SK-N-SH (cell line): ENCODE measurements at regions not wholly inside any gene's neighbourhood (a gene's known extent, or its start where the extent isn't known, plus 50 kb on each side); places are given as distances from the start of the nearest gene placed in this dataset.

Experiments
- CTCF ChIA-PET: fragments of 300-600, 350-600 bp; formaldehyde crosslinking; extraction: SDS; loops from one replicate; lab custom pipeline; 2021; lab: Yijun Ruan, JAX
- POLR2A ChIA-PET: fragments of 350-600 bp; sonication (Branson Sonifier 250); formaldehyde crosslinking; extraction: SDS; loops from one replicate; lab custom pipeline; 2020; ENCODE audit warnings: antibody characterized with exemption, inconsistent platforms; lab: Yijun Ruan, JAX
- DNase-seq: peaks from one replicate; pipeline ENCODE4 v3.0.0; 2012
- H2AFZ ChIP-seq: fragments of 200-600 bp; sonication (generic); 2 replicates; pipeline ENCODE4 v1.8.1; 2016; ENCODE audit warnings: antibody characterized with exemption, mild to moderate bottlenecking, low read depth
- H3F3A ChIP-seq: fragments of 200-600 bp; sonication (generic); replicated peaks from 2 replicates; pipeline ENCODE3; 2016; ENCODE audit warnings: antibody characterized with exemption, mild to moderate bottlenecking; ENCODE audit not compliant: insufficient read depth
- H3K27ac ChIP-seq, 2 experiments: fragments of 200-500 bp in 1 of 2; fragments of 200-600 bp in 1 of 2; sonication (Bioruptor generic) in 1 of 2; sonication (generic), shearing (Covaris generic) in 1 of 2; 2 replicates each; pipeline versions ENCODE4 v1.5.1 to v1.6.1; 2014 to 2016; ENCODE audit warnings: low read depth in 2 of 2, inconsistent platforms in 1 of 2, low read length in 1 of 2, mild to moderate bottlenecking in 1 of 2, mixed read lengths in 1 of 2
- H3K27me3 ChIP-seq: fragments of 200-600 bp; sonication (generic), shearing (Covaris generic); 2 replicates; pipeline ENCODE4 v1.6.1; 2016; ENCODE audit warnings: mixed run types; ENCODE audit not compliant: insufficient read depth
- H3K36me3 ChIP-seq, 2 experiments: fragments of 200-500 bp in 1 of 2; fragments of 200-600 bp in 1 of 2; sonication (Bioruptor generic) in 1 of 2; sonication (generic) in 1 of 2; replicated peaks in 1 of 2; 2 replicates each; pipeline versions ENCODE3 to v1.5.1; 2014 to 2016; ENCODE audit warnings: low read length in 1 of 2, mild to moderate bottlenecking in 1 of 2; ENCODE audit not compliant: insufficient read depth in 2 of 2, control insufficient read depth in 1 of 2
- H3K4me1 ChIP-seq, 2 experiments: fragments of 200-500 bp in 1 of 2; fragments of 200-600 bp in 1 of 2; sonication (Bioruptor generic) in 1 of 2; sonication (generic), shearing (Covaris generic) in 1 of 2; 2 replicates each; pipeline versions ENCODE4 v1.5.1 to v1.6.1; 2014 to 2016; ENCODE audit warnings: low read depth in 1 of 2, low read length in 1 of 2, mixed run types in 1 of 2; ENCODE audit not compliant: insufficient read depth in 2 of 2, control insufficient read depth in 1 of 2
- H3K4me2 ChIP-seq: fragments of 200-600 bp; sonication (generic), shearing (Covaris generic); 2 replicates; pipeline ENCODE4 v1.6.1; 2017; ENCODE audit warnings: mixed run types
- H3K4me3 ChIP-seq, 2 experiments: fragments of 200-500 bp in 1 of 2; fragments of 200-600 bp in 1 of 2; sonication (Bioruptor generic) in 1 of 2; sonication (generic), shearing (Covaris generic) in 1 of 2; 2 replicates each; pipeline versions ENCODE4 v1.5.1 to v1.8.1; 2014 to 2016; ENCODE audit warnings: low read depth in 2 of 2, inconsistent platforms in 1 of 2, low read length in 1 of 2, mild to moderate bottlenecking in 1 of 2, mixed read lengths in 1 of 2, moderate library complexity in 1 of 2
- H3K79me2 ChIP-seq: fragments of 200-600 bp; sonication (generic); 2 replicates; pipeline ENCODE4 v1.8.1; 2017; ENCODE audit warnings: mild to moderate bottlenecking; ENCODE audit not compliant: insufficient read depth
- H3K9ac ChIP-seq: fragments of 200-600 bp; sonication (generic); 2 replicates; pipeline ENCODE4 v1.6.1; 2017; ENCODE audit warnings: mixed run types
- H3K9me2 ChIP-seq: fragments of 200-600 bp; sonication (generic); 2 replicates; pipeline ENCODE4 v1.6.1; 2017; ENCODE audit warnings: mixed run types
- H3K9me3 ChIP-seq: fragments of 200-600 bp; sonication (generic); 2 replicates; pipeline ENCODE4 v1.6.1; 2017; ENCODE audit warnings: mixed run types, mild to moderate bottlenecking, moderate library complexity
- H4K20me1 ChIP-seq: fragments of 200-600 bp; sonication (generic); 2 replicates; pipeline ENCODE4 v1.6.1; 2017; ENCODE audit warnings: mild to moderate bottlenecking, mixed run types; ENCODE audit not compliant: insufficient read depth
- CHD2 ChIP-seq: fragments of 150-350 bp; IDR thresholded peaks from 2 replicates; pipeline ENCODE4 v1.6.1; 2018; ENCODE audit warnings: low read length; ENCODE audit not compliant: partially characterized antibody
- ELF1 ChIP-seq: IDR thresholded peaks from 2 replicates; pipeline ENCODE4 v1.4.0; 2012
- EP300 ChIP-seq, 2 experiments: IDR thresholded peaks; 2 replicates each; pipeline versions ENCODE4 v1.4.0 to v1.6.1; 2012; ENCODE audit warnings: borderline replicate concordance in 1 of 2, low read depth in 1 of 2, low read length in 1 of 2
- GATA2 ChIP-seq: sonication (generic); formaldehyde crosslinking; IDR thresholded peaks from 2 replicates; pipeline ENCODE4 v1.5.0; 2020; ENCODE audit warnings: mild to moderate bottlenecking, missing genetic modification reagents
- MEF2A ChIP-seq: IDR thresholded peaks from 2 replicates; pipeline ENCODE4 v1.4.0; 2012; ENCODE audit warnings: low read depth, borderline replicate concordance
- MXI1 ChIP-seq: IDR thresholded peaks from 2 replicates; pipeline ENCODE4 v1.6.1; 2012; ENCODE audit warnings: mild to moderate bottlenecking, low read depth, low read length, improper control_type of control experiment
- NRF1 ChIP-seq: IDR thresholded peaks from 2 replicates; pipeline ENCODE4 v1.6.1; 2012; ENCODE audit warnings: low read depth, mild to moderate bottlenecking, low read length
- POLR2AphosphoS5 ChIP-seq: IDR thresholded peaks from 2 replicates; pipeline ENCODE4 v1.6.1; 2012; ENCODE audit warnings: low read depth, low read length
- RFX5 ChIP-seq: IDR thresholded peaks from 2 replicates; pipeline ENCODE4 v1.6.1; 2012; ENCODE audit warnings: mild to moderate bottlenecking, improper control_type of control experiment, low read length
- TAF1 ChIP-seq: IDR thresholded peaks from 2 replicates; pipeline ENCODE4 v1.6.1; 2012; ENCODE audit warnings: low read depth, mild to moderate bottlenecking, low read length, moderate library complexity, borderline replicate concordance
- TEAD4 ChIP-seq: IDR thresholded peaks from 2 replicates; pipeline ENCODE4 v1.4.0; 2012; ENCODE audit warnings: mild to moderate bottlenecking, borderline replicate concordance; ENCODE audit not compliant: insufficient read depth
- WGBS: methylation state at CpG from one replicate; pipeline ENCODE4 v1.1.6; 2017; ENCODE audit warnings: low lambda C conversion rate; 5-methylcytosine and 5-hydroxymethylcytosine counted together

DNA sequence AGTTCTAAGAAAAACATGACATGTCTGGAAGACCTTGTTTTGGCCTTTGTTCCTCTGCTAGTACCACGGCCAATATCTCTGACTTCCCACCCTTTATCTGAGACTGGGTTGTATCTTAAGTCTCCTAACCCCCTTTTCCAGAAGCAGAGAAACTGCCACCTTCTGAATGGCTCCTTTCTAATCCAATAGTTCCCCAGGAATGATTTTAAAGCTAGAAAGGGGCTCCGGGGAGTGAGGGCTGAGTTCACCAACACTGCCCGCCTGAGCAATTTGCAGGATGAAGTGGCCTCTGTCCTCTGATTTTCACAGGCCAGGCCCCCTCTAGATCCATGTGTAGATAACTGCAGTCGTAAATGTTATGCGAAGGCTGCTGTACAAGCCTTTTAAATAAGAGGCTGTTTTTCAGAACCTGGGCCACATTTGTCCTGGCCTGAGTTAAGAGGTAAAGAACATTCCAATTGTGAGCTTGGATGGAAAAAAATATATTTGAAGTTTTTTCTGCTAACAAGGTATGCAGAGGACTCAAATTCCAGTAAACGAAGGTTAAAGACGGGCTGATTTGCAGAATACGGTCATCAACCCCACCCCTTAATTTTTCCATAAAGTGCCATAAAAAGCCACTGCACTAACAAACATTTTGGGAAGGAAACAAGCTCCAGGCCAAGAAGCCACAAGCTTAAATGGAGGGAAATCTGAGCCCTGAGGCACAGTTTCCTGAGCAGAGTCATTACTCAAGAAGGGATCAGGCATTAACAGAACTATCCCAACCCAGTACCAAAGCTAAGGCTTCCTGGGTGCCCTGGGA, 117.0 kb upstream of the MAF start:
- peak; percentile 62 for DNase-seq

DNA sequence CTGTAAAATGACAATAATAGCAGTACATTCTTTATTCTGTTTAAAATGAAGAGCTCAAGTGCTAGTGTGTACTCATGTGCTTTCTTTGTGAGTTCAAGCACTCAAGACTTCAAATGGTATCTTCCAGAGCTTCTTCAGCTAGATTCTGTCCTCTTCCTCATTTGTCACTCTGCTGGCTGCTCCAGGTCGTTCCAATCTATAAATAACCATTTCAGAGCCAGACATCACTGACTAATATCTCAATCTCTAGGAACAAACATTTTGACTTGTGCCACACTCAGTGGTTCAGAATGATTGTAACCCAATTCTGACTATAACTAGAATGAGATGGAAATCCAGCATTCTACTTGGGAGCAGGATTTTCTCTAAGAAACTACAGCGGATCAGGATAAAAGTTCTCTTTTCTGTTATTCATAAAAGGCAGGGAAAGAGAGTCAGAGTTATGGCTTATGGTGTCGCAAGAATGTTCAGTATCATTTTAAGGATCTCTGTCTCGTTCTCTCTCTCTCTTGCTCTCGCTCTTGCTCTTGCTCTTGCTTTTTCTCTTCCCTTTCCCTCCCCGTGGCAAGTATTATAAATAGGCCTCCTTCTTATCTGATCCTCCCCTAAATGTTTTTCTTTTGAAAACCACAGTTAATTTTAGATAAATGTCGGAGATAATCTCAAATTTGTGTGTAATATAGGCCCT, 116.3 kb upstream of the MAF start:
- H3F3A ChIP-seq: no peaks in the 10 kb centered on the region
- no peak overlapping the region for H3K4me3 ChIP-seq
- no peaks in the 10 kb centered on the region for H3K79me2 ChIP-seq
- H3K27me3 ChIP-seq: no peaks in the 10 kb centered on the region
- H3K36me3 ChIP-seq: no peaks in the 10 kb centered on the region
- no peak overlapping the region for H2AFZ ChIP-seq
- no peak for TF ChIP-seq TEAD4
- TF ChIP-seq TAF1: no peak
- TF ChIP-seq RFX5: no peak
- no peak for TF ChIP-seq ELF1
- no peak for TF ChIP-seq NRF1
- no peak for TF ChIP-seq MEF2A
- no peak for TF ChIP-seq POLR2AphosphoS5
- TF ChIP-seq MXI1: no peak
- TF ChIP-seq EP300 (IDR thresholded peaks at IDR 0.05; ENCODE audit: borderline replicate concordance in 1 of 2, low read depth in 1 of 2, low read length in 1 of 2): no peak
- no peaks in the 10 kb centered on the region for H3K9me2 ChIP-seq
- WGBS: 21% methylated on average over 7 of the region's 7 CpGs
- H3K4me2 ChIP-seq: no peak overlapping the region
- POLR2A ChIA-PET: no interaction called here
- DNase-seq: peak; percentile 4
- no peak overlapping the region for H3K9ac ChIP-seq
- H4K20me1 ChIP-seq: no peaks in the 10 kb centered on the region
- CTCF ChIA-PET: no interaction called here
- no peak overlapping the region for H3K27ac ChIP-seq
- H3K4me1 ChIP-seq: peaks cover 0 to 10% of the 10 kb centered on the region in 2 experiments; a peak in 2 of 4 replicates
- H3K9me3 ChIP-seq: no peaks in the 10 kb centered on the region

More for the DNA sequence above, 117.0 kb upstream of the MAF start:
- H3K9me2 ChIP-seq: no peaks in the 10 kb centered on the region
- peak; percentile 30 for TF ChIP-seq CHD2
- peak; percentile 92 for TF ChIP-seq GATA2 (CRISPR knock-in tag)
- no peak for TF ChIP-seq MEF2A
- no peak for TF ChIP-seq ELF1
- TF ChIP-seq EP300 (IDR thresholded peaks at IDR 0.05; ENCODE audit: borderline replicate concordance in 1 of 2, low read depth in 1 of 2, low read length in 1 of 2): peak in 1 of 2 experiments; percentile 33; a peak in 1 of 4 replicates
- peak; percentile 80; the same call in 1 of the 2 replicates for TF ChIP-seq MXI1
- no peak overlapping the region for H3K9ac ChIP-seq
- no peak overlapping the region for H2AFZ ChIP-seq
- POLR2A ChIA-PET: no interaction called here
- no peaks in the 10 kb centered on the region for H3K79me2 ChIP-seq
- peaks cover 0 to 10% of the 10 kb centered on the region in 2 experiments; a peak in 2 of 4 replicates for H3K4me1 ChIP-seq
- H3K4me3 ChIP-seq: no peak overlapping the region
- no peaks in the 10 kb centered on the region for H3F3A ChIP-seq
- no peaks in the 10 kb centered on the region for H3K36me3 ChIP-seq
- 44% methylated on average over 8 of the region's 8 CpGs for WGBS
- H3K4me2 ChIP-seq: no peak overlapping the region
- CTCF ChIA-PET: interaction anchor here (1.4 kb wide), 1 partner anchor 116 kb away, joined by 5 read pairs; no protein-coding TSS in a partner anchor
- no peak overlapping the region for H3K27ac ChIP-seq
- H3K27me3 ChIP-seq: no peaks in the 10 kb centered on the region
- no peaks in the 10 kb centered on the region for H4K20me1 ChIP-seq
- H3K9me3 ChIP-seq: no peaks in the 10 kb centered on the region
